ENCODE measurements at regions not wholly inside any gene's neighbourhood (a gene's known extent, or its start where the extent isn't known, plus 50 kb on each side); places are given as distances from the start of the nearest gene placed in this dataset.

- Mint-ChIP-seq H3K27me3 (ENCODE audit: low read depth) (no peaks in the 10 kb centered on the region), H3K36me3 (ENCODE audit: low read depth) (no peaks in the 10 kb centered on the region), H3K27ac (ENCODE audit: unreplicated experiment) (no peak overlapping the region), H3K9me3 (no peaks in the 10 kb centered on the region), H3K4me3 (no peak overlapping the region), H3K4me1 (no peaks in the 10 kb centered on the region)
- no peak for TF ChIP-seq CTCF (conservative IDR thresholded peaks at IDR 0.05)
- DNase-seq (ENCODE audit: low read depth, low spot score), result no peak
Measured at GRCh38 chr4:163263606-163264005, 68.8 kb downstream of the NPY1R start.

DNA sequence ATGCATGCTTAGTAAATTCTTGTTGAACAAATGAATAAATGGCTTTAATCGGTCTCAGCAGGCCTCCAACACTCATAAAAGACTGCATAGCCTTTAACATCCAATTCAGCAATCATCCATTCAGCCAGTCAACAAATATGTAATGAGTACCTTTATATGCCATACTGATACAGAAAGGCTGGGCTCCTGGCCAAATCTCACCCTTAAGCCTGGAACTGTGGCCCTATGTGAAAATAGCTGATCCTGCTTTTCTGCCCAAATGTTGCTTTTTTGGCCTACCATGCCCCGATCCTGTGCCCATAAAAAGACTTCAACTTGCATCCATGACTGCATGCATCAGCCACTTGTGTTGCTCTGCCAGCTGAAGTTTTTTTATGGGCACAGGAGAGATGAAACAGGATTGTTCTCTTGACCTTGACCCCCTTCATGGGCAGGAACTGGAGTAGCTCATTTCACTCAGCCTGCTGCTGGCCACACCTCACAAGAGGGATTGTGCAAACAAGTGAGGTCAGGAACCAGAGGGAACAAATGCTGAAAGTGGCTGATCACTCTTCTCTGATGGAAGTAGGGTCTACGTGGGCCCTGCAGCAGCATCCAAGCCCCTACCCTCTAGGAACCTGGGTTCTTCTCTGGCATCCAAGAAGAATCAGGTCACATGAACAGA is 75.6 kb downstream of the NPY1R start:
- Mint-ChIP-seq H3K9me3 (no peaks in the 10 kb centered on the region), H3K4me3 (no peak overlapping the region), H3K36me3 (ENCODE audit: low read depth) (no peaks in the 10 kb centered on the region), H3K27ac (ENCODE audit: unreplicated experiment) (no peak overlapping the region), H3K27me3 (ENCODE audit: low read depth) (no peaks in the 10 kb centered on the region), H3K4me1 (no peaks in the 10 kb centered on the region)
- no peak for DNase-seq (ENCODE audit: low read depth, low spot score)
- TF ChIP-seq CTCF (conservative IDR thresholded peaks at IDR 0.05), result no peak

GRCh38 chr4:163251204-163251603 is 81.2 kb downstream of the NPY1R start:
- H3K27ac Mint-ChIP-seq (ENCODE audit: unreplicated experiment), result no peak overlapping the region
- H3K36me3 Mint-ChIP-seq (ENCODE audit: low read depth), result no peaks in the 10 kb centered on the region
- H3K9me3 Mint-ChIP-seq, result no peaks in the 10 kb centered on the region
- H3K4me3 Mint-ChIP-seq, result no peak overlapping the region
- DNase-seq (ENCODE audit: low read depth, low spot score), result no peak
- H3K4me1 Mint-ChIP-seq, result no peaks in the 10 kb centered on the region
- TF ChIP-seq CTCF (conservative IDR thresholded peaks at IDR 0.05), result peak; percentile 27
- no peaks in the 10 kb centered on the region for H3K27me3 Mint-ChIP-seq (ENCODE audit: low read depth)

GRCh38 chr4:163249042-163249441 is 82.4 kb upstream of the NAF1 start:
- H3K27ac Mint-ChIP-seq (ENCODE audit: unreplicated experiment), result no peak overlapping the region
- no peak for TF ChIP-seq CTCF (conservative IDR thresholded peaks at IDR 0.05)
- no peak overlapping the region for H3K4me3 Mint-ChIP-seq
- no peaks in the 10 kb centered on the region for H3K4me1 Mint-ChIP-seq
- no peaks in the 10 kb centered on the region for H3K36me3 Mint-ChIP-seq (ENCODE audit: low read depth)
- H3K27me3 Mint-ChIP-seq (ENCODE audit: low read depth), result peaks cover 6% of the 10 kb centered on the region
- H3K9me3 Mint-ChIP-seq, result no peaks in the 10 kb centered on the region
- no peak for DNase-seq (ENCODE audit: low read depth, low spot score)

- Mint-ChIP-seq H3K4me3 (no peak overlapping the region), H3K27ac (ENCODE audit: unreplicated experiment) (no peak overlapping the region)
- TF ChIP-seq CTCF (conservative IDR thresholded peaks at IDR 0.05), result no peak
Measured at GRCh38 chr4:163245044-163245728, 78.5 kb upstream of the NAF1 start.

More at GRCh38 chr4:163245044-163245728, 78.5 kb upstream of the NAF1 start:
- H3K4me1 Mint-ChIP-seq, result no peaks in the 10 kb centered on the region
- H3K36me3 Mint-ChIP-seq (ENCODE audit: low read depth), result no peaks in the 10 kb centered on the region
- H3K9me3 Mint-ChIP-seq, result no peaks in the 10 kb centered on the region
- peaks cover 6% of the 10 kb centered on the region for H3K27me3 Mint-ChIP-seq (ENCODE audit: low read depth)
- no peak for DNase-seq (ENCODE audit: low read depth, low spot score)

Measured in neural crest cell (in vitro differentiated cells).